H9 (cell line): ENCODE measurements at regions not wholly inside any gene's neighbourhood (a gene's known extent, or its start where the extent isn't known, plus 50 kb on each side); places are given as distances from the start of the nearest gene placed in this dataset.

ENCODE experiments used
- DNase-seq: peaks from one replicate; pipeline ENCODE4 v3.0.0-alpha.2; 2017
- H2AFZ ChIP-seq: one replicate; pipeline ENCODE4 v1.6.1; 2013; ENCODE audit warnings: mild to moderate bottlenecking, low read length, control low read depth, moderate library complexity
- H2AK5ac ChIP-seq: 2 replicates; pipeline ENCODE4 v1.6.1; 2013; ENCODE audit warnings: low read length, control low read depth, mixed read lengths; ENCODE audit not compliant: insufficient read length
- H2BK120ac ChIP-seq: one replicate; pipeline ENCODE4 v1.6.1; 2013; ENCODE audit warnings: low read depth, mild to moderate bottlenecking, low read length, control low read depth, inconsistent platforms; ENCODE audit not compliant: poor library complexity, severe bottlenecking
- H2BK12ac ChIP-seq: 2 replicates; pipeline ENCODE4 v1.6.1; 2013; ENCODE audit warnings: low read length, control low read depth, mixed read lengths, low read depth; ENCODE audit not compliant: insufficient read length
- H2BK15ac ChIP-seq: 2 replicates; pipeline ENCODE4 v1.6.1; 2013; ENCODE audit warnings: low read depth, low read length, control low read depth
- H2BK20ac ChIP-seq: one replicate; pipeline ENCODE4 v1.6.1; 2013; ENCODE audit warnings: low read depth, mild to moderate bottlenecking, low read length, control low read depth, inconsistent platforms; ENCODE audit not compliant: poor library complexity, severe bottlenecking
- H2BK5ac ChIP-seq: 2 replicates; pipeline ENCODE4 v1.6.1; 2013; ENCODE audit warnings: low read length, control low read depth, mixed read lengths; ENCODE audit not compliant: insufficient read length
- H3K14ac ChIP-seq: 2 replicates; pipeline ENCODE4 v1.6.1; 2013; ENCODE audit warnings: low read length, control low read depth; ENCODE audit not compliant: insufficient read depth
- H3K18ac ChIP-seq: 2 replicates; pipeline ENCODE4 v1.6.1; 2013; ENCODE audit warnings: low read depth, mild to moderate bottlenecking, mixed read lengths, low read length, control low read depth; ENCODE audit not compliant: insufficient read length
- H3K23ac ChIP-seq: 2 replicates; pipeline ENCODE4 v1.6.1; 2013; ENCODE audit warnings: low read length, control low read depth, mixed read lengths, low read depth; ENCODE audit not compliant: insufficient read length
- H3K23me2 ChIP-seq: 2 replicates; pipeline ENCODE4 v1.6.1; 2013; ENCODE audit warnings: low read depth, mild to moderate bottlenecking, mixed read lengths, low read length, control low read depth; ENCODE audit not compliant: insufficient read length, poor library complexity, severe bottlenecking
- H3K27ac ChIP-seq: 2 replicates; pipeline ENCODE4 v1.5.1; 2013; ENCODE audit warnings: low read length, control low read depth, mixed read lengths, low read depth; ENCODE audit not compliant: insufficient read length
- H3K27me3 ChIP-seq: 2 replicates; pipeline ENCODE4 v1.6.1; 2013; ENCODE audit warnings: low read length, control low read depth, inconsistent platforms; ENCODE audit not compliant: insufficient read depth
- H3K4ac ChIP-seq: 2 replicates; pipeline ENCODE4 v1.6.1; 2013; ENCODE audit warnings: low read depth, mild to moderate bottlenecking, control low read depth, inconsistent platforms, low read length, moderate library complexity
- H3K4me1 ChIP-seq: 2 replicates; pipeline ENCODE4 v1.6.1; 2013; ENCODE audit warnings: low read length, control low read depth, inconsistent platforms; ENCODE audit not compliant: insufficient read depth
- H3K4me2 ChIP-seq: 2 replicates; pipeline ENCODE4 v1.6.1; 2013; ENCODE audit warnings: low read length, control low read depth, mixed read lengths; ENCODE audit not compliant: insufficient read length, insufficient read depth
- H3K56ac ChIP-seq: 2 replicates; pipeline ENCODE4 v1.6.1; 2013; ENCODE audit warnings: low read depth, mild to moderate bottlenecking, mixed read lengths, low read length, control low read depth; ENCODE audit not compliant: insufficient read length
- H3K79me1 ChIP-seq: 2 replicates; pipeline ENCODE4 v1.6.1; 2013; ENCODE audit warnings: low read depth, mild to moderate bottlenecking, moderate library complexity, low read length, control low read depth, inconsistent platforms; ENCODE audit not compliant: insufficient read depth, poor library complexity, severe bottlenecking
- H3K79me2 ChIP-seq: 2 replicates; pipeline ENCODE4 v1.6.1; 2013; ENCODE audit warnings: low read length, control low read depth, inconsistent platforms; ENCODE audit not compliant: insufficient read depth
- H3K9ac ChIP-seq: 2 replicates; pipeline ENCODE4 v1.6.1; 2013; ENCODE audit warnings: low read length, control low read depth, mixed read lengths; ENCODE audit not compliant: insufficient read length; ENCODE audit errors: extremely low read depth
- H3K9me3 ChIP-seq: one replicate; pipeline ENCODE4 v1.6.1; 2013; ENCODE audit warnings: low read depth, low read length, inconsistent platforms; ENCODE audit not compliant: control insufficient read depth
- H3T11ph ChIP-seq: one replicate; pipeline ENCODE4 v1.6.1; 2013; ENCODE audit warnings: mild to moderate bottlenecking, low read length, control low read depth, inconsistent platforms
- H4K20me1 ChIP-seq: one replicate; pipeline ENCODE4 v1.6.1; 2013; ENCODE audit not compliant: control insufficient read depth, insufficient read length, insufficient read depth
- H4K5ac ChIP-seq: 2 replicates; pipeline ENCODE4 v1.6.1; 2013; ENCODE audit warnings: low read depth, mild to moderate bottlenecking, mixed read lengths, low read length, control low read depth; ENCODE audit not compliant: insufficient read length
- H4K8ac ChIP-seq: replicated peaks from 2 replicates; pipeline ENCODE4 v1.6.1; 2013; ENCODE audit warnings: low read length, control low read depth, mixed read lengths, low read depth; ENCODE audit not compliant: insufficient read length
- H4K91ac ChIP-seq: 2 replicates; pipeline ENCODE4 v1.6.1; 2013; ENCODE audit warnings: low read depth, mild to moderate bottlenecking, moderate library complexity, mixed read lengths, low read length, control low read depth; ENCODE audit not compliant: insufficient read length
- H3K27ac Mint-ChIP-seq, 3 experiments: 2 replicates in 2 of 3; 3 replicates in 1 of 3; pipeline ENCODE4 v1.8.0; 2020 to 2021; ENCODE audit warnings: mixed read lengths in 3 of 3, mild to moderate bottlenecking in 1 of 3, moderate library complexity in 1 of 3
- H3K27me3 Mint-ChIP-seq: 2 replicates; pipeline ENCODE4 v1.8.0; 2021; ENCODE audit warnings: low read depth, mild to moderate bottlenecking, moderate library complexity, mixed read lengths
- H3K36me3 Mint-ChIP-seq, 3 experiments: 2 replicates in 2 of 3; 3 replicates in 1 of 3; pipeline ENCODE4 v1.8.0; 2020 to 2021; ENCODE audit warnings: low read depth in 3 of 3, mixed read lengths in 3 of 3; ENCODE audit not compliant: insufficient read depth in 1 of 3
- H3K4me1 Mint-ChIP-seq, 2 experiments: 2 replicates each; pipeline ENCODE4 v1.8.0; 2020; ENCODE audit warnings: mixed read lengths in 2 of 2
- H3K4me3 Mint-ChIP-seq, 2 experiments: 2 replicates in 1 of 2; 3 replicates in 1 of 2; pipeline ENCODE4 v1.8.0; 2020 to 2021; ENCODE audit warnings: mild to moderate bottlenecking in 2 of 2, mixed read lengths in 2 of 2, moderate library complexity in 1 of 2
- H3K9me3 Mint-ChIP-seq, 2 experiments: 2 replicates in 1 of 2; 3 replicates in 1 of 2; pipeline ENCODE4 v1.8.0; 2020; ENCODE audit warnings: mild to moderate bottlenecking in 2 of 2, mixed read lengths in 2 of 2, moderate library complexity in 1 of 2
- WGBS: extraction: QIAGEN DNeasy Blood & Tissue Kit; methylation state at CpG from one replicate; pipeline ENCODE4 v1.1.7; 2013; ENCODE audit warnings: missing lambda C conversion rate, low lambda C conversion rate, mixed read lengths; ENCODE audit not compliant: insufficient read length; ENCODE audit errors: extremely low coverage; 5-methylcytosine and 5-hydroxymethylcytosine counted together
- TF ChIP-seq, protein P1 (sequence below): fragments of 200-600 bp; sonication (generic); conservative IDR thresholded peaks from 3 replicates; pipeline ENCODE4 v1.8.0; 2021; ENCODE audit warnings: antibody characterized with exemption, mild to moderate bottlenecking

DNA sequence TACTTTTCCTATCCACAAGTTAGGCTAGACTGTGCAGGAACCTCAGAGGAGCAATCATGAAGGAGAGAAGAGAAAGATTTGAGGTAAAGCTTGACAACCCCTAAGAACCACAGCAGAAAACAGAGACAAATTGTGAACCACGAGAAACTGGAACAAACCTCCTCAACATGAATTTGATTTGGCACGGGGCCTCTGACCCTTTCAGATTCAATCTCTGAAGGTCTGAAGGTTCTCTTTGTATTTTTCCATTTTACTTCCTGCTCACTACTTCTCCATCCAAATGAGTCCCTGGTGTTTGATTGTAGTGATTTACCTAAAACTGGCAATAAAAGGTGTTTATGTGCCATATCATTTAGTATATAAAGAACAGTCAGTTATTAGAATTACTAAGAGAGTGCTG, 126.1 kb upstream of the STXBP5 start:
- H3K4me1 ChIP-seq = no peaks in the 10 kb centered on the region
- Mint-ChIP-seq H3K36me3 (no peaks in the 10 kb centered on the region), H3K9me3 (no peaks in the 10 kb centered on the region), H3K27me3 (no peaks in the 10 kb centered on the region), H3K4me1 (peaks cover 5 to 10% of the 10 kb centered on the region in 2 experiments; a peak in 3 of 4 replicates), H3K27ac (no peak overlapping the region), H3K4me3 (no peak overlapping the region)
- H3K79me1 ChIP-seq = no peaks in the 10 kb centered on the region
- H2AFZ ChIP-seq = no peak overlapping the region
- no peak overlapping the region for H2BK20ac ChIP-seq
- H2BK5ac ChIP-seq = no peak overlapping the region
- H3K9me3 ChIP-seq = no peaks in the 10 kb centered on the region
- no peak overlapping the region for H3K18ac ChIP-seq
- no peaks in the 10 kb centered on the region for H3K79me2 ChIP-seq
- H4K8ac ChIP-seq = no peak overlapping the region
- no peaks in the 10 kb centered on the region for H4K20me1 ChIP-seq
- no peaks in the 10 kb centered on the region for H3K23me2 ChIP-seq
- no peak overlapping the region for H2AK5ac ChIP-seq
- no peak overlapping the region for H3K56ac ChIP-seq
- H2BK15ac ChIP-seq = no peak overlapping the region
- H4K91ac ChIP-seq = no peak overlapping the region
- no peak overlapping the region for H2BK120ac ChIP-seq
- no peak overlapping the region for H3K9ac ChIP-seq
- H3K27me3 ChIP-seq = no peaks in the 10 kb centered on the region
- H3K27ac ChIP-seq = no peak overlapping the region
- H3K4ac ChIP-seq = no peak overlapping the region
- WGBS = no CpG with 5 or more reads among the region's 2 CpGs
- TF ChIP-seq, protein P1, sequence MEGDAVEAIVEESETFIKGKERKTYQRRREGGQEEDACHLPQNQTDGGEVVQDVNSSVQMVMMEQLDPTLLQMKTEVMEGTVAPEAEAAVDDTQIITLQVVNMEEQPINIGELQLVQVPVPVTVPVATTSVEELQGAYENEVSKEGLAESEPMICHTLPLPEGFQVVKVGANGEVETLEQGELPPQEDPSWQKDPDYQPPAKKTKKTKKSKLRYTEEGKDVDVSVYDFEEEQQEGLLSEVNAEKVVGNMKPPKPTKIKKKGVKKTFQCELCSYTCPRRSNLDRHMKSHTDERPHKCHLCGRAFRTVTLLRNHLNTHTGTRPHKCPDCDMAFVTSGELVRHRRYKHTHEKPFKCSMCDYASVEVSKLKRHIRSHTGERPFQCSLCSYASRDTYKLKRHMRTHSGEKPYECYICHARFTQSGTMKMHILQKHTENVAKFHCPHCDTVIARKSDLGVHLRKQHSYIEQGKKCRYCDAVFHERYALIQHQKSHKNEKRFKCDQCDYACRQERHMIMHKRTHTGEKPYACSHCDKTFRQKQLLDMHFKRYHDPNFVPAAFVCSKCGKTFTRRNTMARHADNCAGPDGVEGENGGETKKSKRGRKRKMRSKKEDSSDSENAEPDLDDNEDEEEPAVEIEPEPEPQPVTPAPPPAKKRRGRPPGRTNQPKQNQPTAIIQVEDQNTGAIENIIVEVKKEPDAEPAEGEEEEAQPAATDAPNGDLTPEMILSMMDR = no peak
- DNase-seq = no peak
- no peak overlapping the region for H3K4me2 ChIP-seq
- H3K23ac ChIP-seq = no peak overlapping the region
- no peak overlapping the region for H4K5ac ChIP-seq
- no peak overlapping the region for H2BK12ac ChIP-seq
- no peak overlapping the region for H3T11ph ChIP-seq
- H3K14ac ChIP-seq = no peak overlapping the region
